AG09309 (cell line): ENCODE measurements at regions not wholly inside any gene's neighbourhood (a gene's known extent, or its start where the extent isn't known, plus 50 kb on each side); places are given as distances from the start of the nearest gene placed in this dataset.

Experiments used
- DNase-seq: peaks from one replicate; pipeline ENCODE4 v3.0.0-alpha.2; 2010; ENCODE audit warnings: low read depth
- H3K4me3 ChIP-seq: 2 replicates; pipeline ENCODE4 v1.5.1; 2011; ENCODE audit warnings: mild to moderate bottlenecking, low read depth, low read length, moderate library complexity; ENCODE audit not compliant: control insufficient read depth
- CTCF ChIP-seq: IDR thresholded peaks from 2 replicates; pipeline ENCODE4 v1.5.1; 2011; ENCODE audit warnings: mild to moderate bottlenecking, low read depth, low read length, inconsistent platforms; ENCODE audit not compliant: insufficient read depth, control insufficient read depth; ENCODE audit errors: missing control alignments

GRCh38 chr5:58037899-58038298 is 422.0 kb downstream of the PLK2 start:
- TF ChIP-seq CTCF, result no peak
- no peak overlapping the region for H3K4me3 ChIP-seq
- no peak for DNase-seq

GRCh38 chr5:58025809-58026208 is 434.1 kb downstream of the PLK2 start:
- DNase-seq, result no peak
- TF ChIP-seq CTCF, result no peak

GRCh38 chr5:58024151-58024550 is 435.7 kb downstream of the PLK2 start:
- no peak overlapping the region for H3K4me3 ChIP-seq
- no peak for DNase-seq
- TF ChIP-seq CTCF, result no peak

More at GRCh38 chr5:58025809-58026208, 434.1 kb downstream of the PLK2 start:
- H3K4me3 ChIP-seq, result no peak overlapping the region

- TF ChIP-seq CTCF, result no peak
Observed at GRCh38 chr5:58022055-58022454, 437.8 kb downstream of the PLK2 start.

GRCh38 chr5:58021466-58021865 is 438.4 kb downstream of the PLK2 start:
- H3K4me3 ChIP-seq, result no peak overlapping the region

More at GRCh38 chr5:58022055-58022454, 437.8 kb downstream of the PLK2 start:
- no peak for DNase-seq
- H3K4me3 ChIP-seq, result no peak overlapping the region

GRCh38 chr5:58019614-58020013 is 440.3 kb downstream of the PLK2 start:
- DNase-seq, result peak; percentile 29
- TF ChIP-seq CTCF, result no peak
- no peak overlapping the region for H3K4me3 ChIP-seq

More at GRCh38 chr5:58021466-58021865, 438.4 kb downstream of the PLK2 start:
- no peak for DNase-seq
- TF ChIP-seq CTCF, result no peak

GRCh38 chr5:58018016-58018415 is 441.9 kb downstream of the PLK2 start:
- no peak for DNase-seq
- TF ChIP-seq CTCF, result no peak
- no peak overlapping the region for H3K4me3 ChIP-seq
